Muscle of back (tissue), 3 donors: ENCODE measurements at regions not wholly inside any gene's neighbourhood (a gene's known extent, or its start where the extent isn't known, plus 50 kb on each side); places are given as distances from the start of the nearest gene placed in this dataset.
A peak's percentile ranks its signal among the peaks of the same experiment; 100 is the strongest.

Experiments
- DNase-seq, 3 donors: peaks; one replicate each; pipeline versions ENCODE4 v3.0.0 to v3.0.0-alpha.2; 2013

GRCh38 chr1:53378061-53378460 lies 50.2 kb upstream of the LRP8 start:
- no peak for DNase-seq

- DNase-seq, result peak in 1 of 3 donors; percentile 14
These were observed 51.2 kb upstream of the LRP8 start for GRCh38 chr1:53378932-53379661.

GRCh38 chr1:53379662-53380002 lies 51.8 kb upstream of the LRP8 start:
- no peak for DNase-seq

- DNase-seq, result no peak
These were observed 52.4 kb upstream of the LRP8 start for GRCh38 chr1:53380296-53380695.

- no peak for DNase-seq
These were observed 54.0 kb upstream of the LRP8 start for GRCh38 chr1:53381790-53382401.

- DNase-seq, result no peak
These were observed 55.4 kb upstream of the LRP8 start for GRCh38 chr1:53383136-53383870.

GRCh38 chr1:53384796-53385195 lies 56.9 kb upstream of the LRP8 start:
- DNase-seq, result no peak

GRCh38 chr1:53385276-53386225 lies 57.7 kb upstream of the LRP8 start:
- DNase-seq, result no peak

GRCh38 chr1:53388963-53389362 lies 61.1 kb upstream of the LRP8 start:
- no peak for DNase-seq

- peak in 2 of 3 donors; percentile 47 to 55 for DNase-seq
These were observed 62.4 kb upstream of the LRP8 start for GRCh38 chr1:53390261-53390660.

GRCh38 chr1:53390736-53391135 lies 62.9 kb upstream of the LRP8 start:
- DNase-seq, result no peak

GRCh38 chr1:53391296-53391695 lies 63.4 kb upstream of the LRP8 start:
- no peak for DNase-seq

GRCh38 chr1:53391982-53392381 lies 64.1 kb upstream of the LRP8 start:
- DNase-seq, result no peak

- no peak for DNase-seq
These were observed 64.6 kb upstream of the LRP8 start for GRCh38 chr1:53392460-53392859.

GRCh38 chr1:53393325-53393792 lies 65.5 kb upstream of the LRP8 start:
- DNase-seq, result peak; percentile 65 to 83 (median 77)

- DNase-seq, result no peak
These were observed 64.9 kb upstream of the DMRTB1 start for GRCh38 chr1:53394306-53394705.

- no peak for DNase-seq
These were observed 63.5 kb upstream of the DMRTB1 start for GRCh38 chr1:53395671-53396215.

- no peak for DNase-seq
These were observed 62.5 kb upstream of the DMRTB1 start for GRCh38 chr1:53396573-53397268.

- no peak for DNase-seq
These were observed 61.1 kb upstream of the DMRTB1 start for GRCh38 chr1:53398091-53398490.

- no peak for DNase-seq
These were observed 60.4 kb upstream of the DMRTB1 start for GRCh38 chr1:53398576-53399365.
